ENCODE measurements at regions not wholly inside any gene's neighbourhood (a gene's known extent, or its start where the extent isn't known, plus 50 kb on each side); places are given as distances from the start of the nearest gene placed in this dataset.

DNA sequence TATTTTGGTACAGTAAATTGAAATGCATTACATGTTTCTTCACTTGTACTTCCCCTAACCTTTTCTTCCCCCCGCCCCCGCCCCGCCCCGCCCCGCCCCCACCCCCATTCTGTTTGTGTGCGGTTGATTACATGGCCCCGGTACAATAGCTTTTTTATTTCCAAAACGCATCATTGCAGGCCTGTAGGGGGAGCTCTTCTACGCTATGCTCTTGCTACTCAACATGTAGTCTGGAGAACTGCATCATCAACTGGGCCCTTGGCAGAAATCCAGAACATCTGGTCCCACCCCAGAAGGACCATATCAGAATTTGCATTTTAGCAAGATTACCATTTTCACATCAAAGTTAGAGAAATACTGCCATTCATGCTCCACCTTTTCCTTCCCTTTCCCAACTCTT, 333.3 kb upstream of the DDX53 start:
- DNase-seq, result no peak

DNA sequence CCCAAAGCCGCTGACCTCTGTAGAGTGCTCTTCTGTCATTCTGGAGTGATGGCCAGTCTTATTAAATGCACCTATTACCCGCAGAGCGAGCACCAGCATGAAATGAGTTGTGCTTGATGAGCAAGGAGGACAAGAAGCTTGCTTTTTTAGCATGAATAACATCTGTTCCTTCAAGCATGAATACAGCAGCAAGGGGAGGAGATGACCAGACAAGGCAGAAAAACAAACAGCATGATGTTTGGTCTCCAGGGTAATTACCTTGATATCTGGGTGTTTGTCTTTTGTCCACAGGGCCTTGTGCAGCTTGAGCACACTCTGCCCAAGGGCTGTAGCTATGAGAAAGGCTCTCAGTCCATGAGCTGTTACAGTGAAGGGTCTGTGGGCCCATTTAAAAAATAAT, 324.8 kb upstream of the DDX53 start:
- no peak for DNase-seq

GRCh38 chrX:22686138-22686541, 313.6 kb upstream of the DDX53 start:
- DNase-seq, result no peak

- DNase-seq, result no peak
Measured at GRCh38 chrX:22689290-22689689, 310.5 kb upstream of the DDX53 start.

- DNase-seq, result no peak
Measured at GRCh38 chrX:22690116-22690515, 309.6 kb upstream of the DDX53 start.

GRCh38 chrX:22691966-22692565, 307.7 kb upstream of the DDX53 start:
- no peak for DNase-seq

DNA sequence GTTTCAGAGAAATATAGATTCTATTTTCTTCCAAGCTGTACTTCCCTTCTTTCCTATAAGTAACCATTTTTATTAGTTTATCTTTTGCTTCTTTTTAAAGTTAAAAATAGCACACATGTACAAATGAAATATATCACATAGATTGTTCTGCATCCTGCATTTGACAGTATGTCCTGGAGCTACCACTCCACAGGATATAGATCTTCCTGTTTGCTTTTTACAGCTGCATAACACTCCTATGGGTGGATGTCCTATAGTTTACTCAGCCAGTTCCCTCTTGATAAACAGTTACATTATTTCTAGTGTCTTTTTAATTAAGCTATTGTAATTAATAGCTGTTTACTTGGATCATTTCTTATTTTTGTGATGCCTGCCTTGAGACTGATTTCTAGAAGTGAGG, 301.6 kb upstream of the DDX53 start:
- DNase-seq, result no peak

GRCh38 chrX:22699581-22700091, 300.1 kb upstream of the DDX53 start:
- no peak for DNase-seq

DNA sequence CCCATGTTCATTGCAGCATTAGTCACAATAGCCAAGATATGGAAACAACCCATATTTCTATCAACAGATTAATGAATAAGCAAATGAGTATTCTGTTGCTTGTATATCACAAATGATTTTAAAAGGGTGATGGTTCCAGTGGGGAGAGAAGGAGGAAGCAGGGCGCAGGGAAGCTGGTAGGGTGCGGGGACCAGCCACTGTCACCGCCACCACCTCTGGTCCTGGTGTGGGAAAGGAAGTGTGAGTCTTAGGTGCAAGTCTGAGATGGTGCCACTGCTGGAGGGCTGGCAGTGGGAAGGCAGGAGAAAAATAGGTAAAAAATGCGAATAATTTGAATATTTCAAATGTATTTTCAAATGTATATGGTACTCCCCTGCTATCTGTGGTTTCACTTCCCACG, 286.8 kb upstream of the DDX53 start:
- DNase-seq, result no peak

DNA sequence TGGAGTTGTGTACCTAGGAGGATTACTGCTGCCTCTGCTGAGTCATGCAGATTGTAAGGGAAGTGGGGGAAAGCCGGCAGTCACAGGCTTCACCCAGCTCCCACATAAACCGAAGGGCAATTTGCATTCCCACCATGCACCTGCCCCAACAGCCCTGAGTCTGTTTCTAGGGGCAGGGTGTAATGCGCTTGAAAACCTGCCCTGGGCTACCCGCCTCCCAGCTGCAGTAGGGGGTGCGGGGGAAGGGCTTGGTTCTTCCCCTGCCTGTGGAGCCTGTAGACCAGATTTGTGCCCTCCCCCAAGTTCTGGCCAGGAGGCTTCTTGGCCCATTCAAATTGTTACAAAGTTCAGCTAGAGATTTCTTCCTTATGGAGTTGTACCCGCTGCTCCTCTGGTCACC, 269.2 kb upstream of the DDX53 start:
- no peak for DNase-seq

GRCh38 chrX:22737541-22737940, 262.2 kb upstream of the DDX53 start:
- DNase-seq, result no peak

DNA sequence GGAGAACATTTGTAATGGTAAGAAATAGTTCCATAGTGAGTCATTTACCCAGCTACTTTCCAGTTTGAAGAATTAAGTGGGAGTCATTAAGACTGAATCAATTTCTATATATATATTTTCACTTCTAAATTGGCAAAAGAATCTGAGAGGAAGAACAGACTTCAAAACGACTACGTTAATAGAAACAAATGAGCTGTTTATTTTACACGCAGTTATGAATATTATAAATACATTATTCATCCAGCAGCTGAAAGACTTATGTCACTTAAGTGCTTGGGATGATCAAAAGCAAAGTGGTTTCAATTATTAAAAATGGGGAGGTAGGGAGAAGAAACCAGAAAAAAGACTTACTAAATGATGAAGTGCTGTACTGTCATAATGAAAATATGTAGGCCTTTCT, 260.5 kb upstream of the DDX53 start:
- no peak for DNase-seq

- no peak for DNase-seq
Measured at GRCh38 chrX:22740836-22741235, 258.9 kb upstream of the DDX53 start.

DNA sequence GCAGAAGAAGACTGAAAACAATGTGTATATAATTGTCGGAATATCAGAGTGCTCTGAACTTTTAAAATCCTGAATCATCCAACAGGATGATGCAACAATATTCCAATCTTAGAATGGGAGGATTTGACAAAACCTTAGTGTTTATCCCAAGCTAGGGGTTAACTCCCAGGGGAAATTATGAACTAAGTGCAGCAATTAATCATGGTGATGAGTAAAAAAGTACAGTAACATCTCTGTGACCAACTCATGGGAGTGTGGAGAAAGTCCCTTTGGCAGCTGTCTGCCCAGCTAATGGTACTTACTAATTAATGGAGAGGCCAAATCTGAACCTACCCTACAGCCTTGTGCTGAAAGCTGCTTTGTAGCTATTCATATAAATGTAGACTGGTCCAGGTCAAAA, 257.6 kb upstream of the DDX53 start:
- no peak for DNase-seq

- DNase-seq, result no peak
Measured at GRCh38 chrX:22746081-22746480, 253.7 kb upstream of the DDX53 start.

DNA sequence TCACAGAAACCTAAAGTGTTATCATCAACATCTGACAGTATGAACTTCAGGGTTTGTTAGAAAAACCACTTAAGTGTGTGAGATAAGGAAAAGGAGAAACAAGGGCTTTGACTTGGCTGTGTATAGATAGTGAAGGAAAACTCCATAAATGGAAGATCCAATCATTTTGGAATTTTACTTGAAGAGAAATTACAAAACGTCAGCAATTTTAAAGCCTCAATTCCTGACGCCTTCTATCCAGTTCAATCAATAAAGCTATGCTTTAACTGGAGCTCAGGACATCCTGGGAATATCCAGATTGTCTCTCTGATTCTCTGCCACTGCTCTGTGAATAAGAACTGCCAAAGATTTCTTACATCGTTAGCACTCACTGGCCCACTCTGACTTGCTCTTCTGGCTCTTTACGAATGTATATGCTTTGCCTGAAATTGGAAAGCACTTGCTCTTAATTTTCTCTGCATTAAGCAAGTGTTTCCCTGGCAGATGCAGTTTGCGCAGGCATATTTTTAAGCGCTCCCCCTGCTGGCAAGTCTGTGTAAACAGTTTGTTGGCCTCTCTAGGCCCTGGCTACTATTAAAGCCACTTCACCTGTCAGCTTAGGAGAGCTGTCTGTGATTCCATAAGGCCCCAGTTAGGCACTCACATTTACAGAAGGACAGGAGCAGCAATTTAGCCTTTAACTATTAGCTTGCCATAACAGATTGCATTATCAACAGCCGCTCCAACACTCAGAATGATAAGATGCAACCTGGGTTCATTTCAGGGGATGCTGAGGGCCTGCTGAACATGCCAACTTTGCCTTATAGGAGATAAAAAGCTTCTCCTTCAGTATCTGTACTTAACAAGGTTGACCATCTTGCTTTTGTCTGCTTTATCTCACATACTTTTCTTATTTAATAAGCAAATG, 251.4 kb upstream of the DDX53 start:
- DNase-seq, result peak; percentile 10

- no peak for DNase-seq
Measured at GRCh38 chrX:22758807-22759481, 240.8 kb upstream of the DDX53 start.

- no peak for DNase-seq
Measured at GRCh38 chrX:22760513-22761057, 239.2 kb upstream of the DDX53 start.

GRCh38 chrX:22788221-22788620, 211.5 kb upstream of the DDX53 start:
- no peak for DNase-seq

GRCh38 chrX:22795671-22796070, 204.1 kb upstream of the DDX53 start:
- no peak for DNase-seq

GRCh38 chrX:22800360-22800759, 199.4 kb upstream of the DDX53 start:
- no peak for DNase-seq

- no peak for DNase-seq
Measured at GRCh38 chrX:22800806-22801205, 199.0 kb upstream of the DDX53 start.

GRCh38 chrX:22803353-22803752, 196.4 kb upstream of the DDX53 start:
- DNase-seq, result no peak

DNA sequence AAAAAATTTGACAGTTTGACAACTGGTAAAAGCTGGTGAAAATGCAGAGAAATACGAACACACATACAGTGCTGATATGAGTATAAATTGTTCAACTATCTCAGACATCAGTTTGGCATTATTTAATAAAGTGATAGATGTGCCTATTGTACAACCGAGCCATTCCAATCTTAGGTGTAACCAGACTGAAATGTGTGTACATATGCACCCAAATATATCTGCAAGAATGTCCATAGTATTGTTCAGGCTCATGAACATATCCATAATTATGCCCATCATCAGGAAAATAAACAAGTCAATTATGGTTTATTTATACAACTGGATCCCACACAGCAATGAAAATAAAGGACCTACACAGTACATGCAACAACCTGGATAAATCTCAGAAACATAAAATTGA, 188.9 kb upstream of the DDX53 start:
- DNase-seq, result no peak
